ENCODE measurements at regions not wholly inside any gene's neighbourhood (a gene's known extent, or its start where the extent isn't known, plus 50 kb on each side); places are given as distances from the start of the nearest gene placed in this dataset.

GRCh38 chr18:55097456-55098170, 138.4 kb upstream of the CCDC68 start:
- no peak for TF ChIP-seq POLR2AphosphoS5 (IDR thresholded peaks at IDR 0.05)
- TF ChIP-seq POLR2A (IDR thresholded peaks at IDR 0.05) = no peak
- TF ChIP-seq, protein P1, sequence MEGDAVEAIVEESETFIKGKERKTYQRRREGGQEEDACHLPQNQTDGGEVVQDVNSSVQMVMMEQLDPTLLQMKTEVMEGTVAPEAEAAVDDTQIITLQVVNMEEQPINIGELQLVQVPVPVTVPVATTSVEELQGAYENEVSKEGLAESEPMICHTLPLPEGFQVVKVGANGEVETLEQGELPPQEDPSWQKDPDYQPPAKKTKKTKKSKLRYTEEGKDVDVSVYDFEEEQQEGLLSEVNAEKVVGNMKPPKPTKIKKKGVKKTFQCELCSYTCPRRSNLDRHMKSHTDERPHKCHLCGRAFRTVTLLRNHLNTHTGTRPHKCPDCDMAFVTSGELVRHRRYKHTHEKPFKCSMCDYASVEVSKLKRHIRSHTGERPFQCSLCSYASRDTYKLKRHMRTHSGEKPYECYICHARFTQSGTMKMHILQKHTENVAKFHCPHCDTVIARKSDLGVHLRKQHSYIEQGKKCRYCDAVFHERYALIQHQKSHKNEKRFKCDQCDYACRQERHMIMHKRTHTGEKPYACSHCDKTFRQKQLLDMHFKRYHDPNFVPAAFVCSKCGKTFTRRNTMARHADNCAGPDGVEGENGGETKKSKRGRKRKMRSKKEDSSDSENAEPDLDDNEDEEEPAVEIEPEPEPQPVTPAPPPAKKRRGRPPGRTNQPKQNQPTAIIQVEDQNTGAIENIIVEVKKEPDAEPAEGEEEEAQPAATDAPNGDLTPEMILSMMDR (IDR thresholded peaks at IDR 0.05) = no peak
- no peak for TF ChIP-seq EP300 (IDR thresholded peaks at IDR 0.05)
